Natural killer cell (primary cell): ENCODE measurements at regions not wholly inside any gene's neighbourhood (a gene's known extent, or its start where the extent isn't known, plus 50 kb on each side); places are given as distances from the start of the nearest gene placed in this dataset.

ENCODE experiments used
- ATAC-seq, 3 donors: fragments of 150-1000 bp in 2 of 3; fragments of 200-7000 bp in 1 of 3; cut with Tn5 transposase; 1 replicate in 1 of 3; 2 replicates in 2 of 3; pipeline ENCODE4 v1.10.0; 2021; ENCODE audit warnings: mild to moderate bottlenecking in 2 of 3, moderate library complexity in 2 of 3
- DNase-seq, 2 donors: peaks; one replicate each; pipeline versions ENCODE4 v3.0.0 to v3.0.0-alpha.2; 2013 to 2021; ENCODE audit warnings: mixed read lengths in 1 of 2
- H3K27ac ChIP-seq: one replicate; pipeline ENCODE4 v1.5.1; 2013; ENCODE audit warnings: mild to moderate bottlenecking, low read length
- H3K27me3 ChIP-seq: one replicate; pipeline ENCODE4 v1.6.1; 2013; ENCODE audit warnings: low read length; ENCODE audit not compliant: control insufficient read depth, insufficient read depth
- H3K36me3 ChIP-seq: one replicate; pipeline ENCODE4 v1.6.1; 2013; ENCODE audit warnings: low read length; ENCODE audit not compliant: control insufficient read depth, insufficient read depth
- H3K4me1 ChIP-seq: one replicate; pipeline ENCODE4 v1.6.1; 2013; ENCODE audit warnings: low read length; ENCODE audit not compliant: control insufficient read depth, insufficient read depth
- H3K4me3 ChIP-seq: one replicate; pipeline ENCODE4 v1.5.1; 2013; ENCODE audit warnings: low read length
- H3K9me3 ChIP-seq: one replicate; pipeline ENCODE4 v1.6.1; 2013; ENCODE audit warnings: low read length; ENCODE audit not compliant: control insufficient read depth, insufficient read depth
- H3K27ac Mint-ChIP-seq, 2 donors: one replicate each; pipeline ENCODE4 v1.8.0; 2022; ENCODE audit warnings: mild to moderate bottlenecking in 2 of 2, mixed read lengths in 2 of 2, moderate library complexity in 1 of 2
- H3K27me3 Mint-ChIP-seq, 2 donors: one replicate each; pipeline ENCODE4 v1.8.0; 2022; ENCODE audit warnings: low read depth in 2 of 2, mixed read lengths in 2 of 2
- H3K36me3 Mint-ChIP-seq: one replicate; pipeline ENCODE4 v1.8.0; 2022; ENCODE audit warnings: mixed read lengths
- H3K4me1 Mint-ChIP-seq, 2 donors: one replicate each; pipeline ENCODE4 v1.8.0; 2022; ENCODE audit warnings: mixed read lengths in 2 of 2
- H3K4me3 Mint-ChIP-seq: one replicate; pipeline ENCODE4 v1.8.0; 2022; ENCODE audit warnings: mild to moderate bottlenecking, moderate library complexity, mixed read lengths
- H3K9me3 Mint-ChIP-seq, 2 donors: one replicate each; pipeline ENCODE4 v1.8.0; 2022; ENCODE audit warnings: mixed read lengths in 2 of 2
- CTCF ChIP-seq: fragments of 200-600 bp; IDR thresholded peaks from one replicate; pipeline ENCODE4 v1.8.0; 2022; ENCODE audit warnings: antibody characterized with exemption
- WGBS: methylation state at CpG from one replicate; pipeline ENCODE4 v1.1.7; 2013; ENCODE audit warnings: missing lambda C conversion rate; ENCODE audit not compliant: insufficient coverage; 5-methylcytosine and 5-hydroxymethylcytosine counted together
- intact Hi-C: fragments of 100-400 bp; cut with micrococcal nuclease; formaldehyde crosslinking; loops from one replicate; pipeline ENCODE4 v1.14.2; 2022

DNA sequence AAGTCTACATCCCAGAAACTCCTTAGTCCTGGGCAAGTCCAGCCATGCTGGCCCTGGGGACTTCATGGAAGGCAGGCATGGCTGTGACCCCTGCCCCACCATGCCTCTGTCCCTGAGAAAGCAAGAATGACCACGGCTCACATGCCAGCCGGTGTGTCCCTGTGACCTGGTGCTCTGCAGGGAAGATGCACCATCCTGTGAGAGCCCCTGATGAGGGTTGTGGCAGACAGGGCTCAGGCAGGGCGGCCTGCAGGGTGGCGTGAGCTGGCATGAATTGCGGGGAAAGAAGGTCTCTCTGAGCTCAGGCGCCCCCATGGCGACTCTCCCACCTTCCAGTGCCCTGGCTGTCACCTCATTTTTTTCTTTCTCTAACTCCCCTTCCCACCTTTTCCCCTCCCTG, 260.3 kb downstream of the RBFOX3 start:
- no peak overlapping the region for H3K4me3 ChIP-seq
- Mint-ChIP-seq H3K27me3 (peaks cover 4 to 38% of the 10 kb centered on the region in 2 donors), H3K36me3 (no peaks in the 10 kb centered on the region), H3K4me3 (no peak overlapping the region), H3K4me1 (no peaks in the 10 kb centered on the region), H3K27ac (no peak overlapping the region), H3K9me3 (no peaks in the 10 kb centered on the region)
- H3K27me3 ChIP-seq, result no peaks in the 10 kb centered on the region
- no peak for TF ChIP-seq CTCF
- H3K9me3 ChIP-seq, result peaks cover 5% of the 10 kb centered on the region
- DNase-seq (no peak), ATAC-seq (no peak)
- intact Hi-C loops, result no loop called here
- H3K4me1 ChIP-seq, result no peaks in the 10 kb centered on the region
- H3K27ac ChIP-seq, result no peak overlapping the region
- 95% methylated on average over 7 of the region's 7 CpGs for WGBS
- H3K36me3 ChIP-seq, result no peaks in the 10 kb centered on the region

- Mint-ChIP-seq H3K4me3 (no peak overlapping the region), H3K36me3 (no peaks in the 10 kb centered on the region), H3K27ac (no peak overlapping the region), H3K27me3 (peaks cover 4 to 46% of the 10 kb centered on the region in 2 donors), H3K4me1 (no peaks in the 10 kb centered on the region), H3K9me3 (no peaks in the 10 kb centered on the region)
- no peak for TF ChIP-seq CTCF
- 79% methylated on average over 22 of the region's 22 CpGs for WGBS
- no peak overlapping the region for H3K4me3 ChIP-seq
- H3K9me3 ChIP-seq, result peaks cover 5% of the 10 kb centered on the region
- H3K27ac ChIP-seq, result no peak overlapping the region
- intact Hi-C loops, result no loop called here
- H3K27me3 ChIP-seq, result no peaks in the 10 kb centered on the region
- H3K36me3 ChIP-seq, result no peaks in the 10 kb centered on the region
- H3K4me1 ChIP-seq, result no peaks in the 10 kb centered on the region
- ATAC-seq (no peak), DNase-seq (no peak)
These were observed 261.1 kb downstream of the RBFOX3 start for GRCh38 chr17:79349506-79350400.

GRCh38 chr17:79342376-79342775, 267.8 kb downstream of the ENGASE start:
- no peak overlapping the region for H3K27ac Mint-ChIP-seq
- H3K27me3 Mint-ChIP-seq, result peaks cover 0 to 19% of the 10 kb centered on the region in 2 donors
- intact Hi-C loops, result no loop called here
- H3K9me3 Mint-ChIP-seq, result no peaks in the 10 kb centered on the region
- H3K27me3 ChIP-seq, result peaks cover 2% of the 10 kb centered on the region
- H3K36me3 Mint-ChIP-seq, result no peaks in the 10 kb centered on the region
- peaks cover 9% of the 10 kb centered on the region for H3K4me1 ChIP-seq
- peaks cover 0 to 5% of the 10 kb centered on the region in 2 donors for H3K4me1 Mint-ChIP-seq
- TF ChIP-seq CTCF, result no peak
- ATAC-seq, result no peak
- H3K36me3 ChIP-seq, result no peaks in the 10 kb centered on the region
- no peak overlapping the region for H3K4me3 Mint-ChIP-seq
- WGBS, result 74% methylated on average over 9 of the region's 9 CpGs
- H3K4me3 ChIP-seq, result no peak overlapping the region
- DNase-seq, result no peak
- no peak overlapping the region for H3K27ac ChIP-seq
- H3K9me3 ChIP-seq, result no peaks in the 10 kb centered on the region

DNA sequence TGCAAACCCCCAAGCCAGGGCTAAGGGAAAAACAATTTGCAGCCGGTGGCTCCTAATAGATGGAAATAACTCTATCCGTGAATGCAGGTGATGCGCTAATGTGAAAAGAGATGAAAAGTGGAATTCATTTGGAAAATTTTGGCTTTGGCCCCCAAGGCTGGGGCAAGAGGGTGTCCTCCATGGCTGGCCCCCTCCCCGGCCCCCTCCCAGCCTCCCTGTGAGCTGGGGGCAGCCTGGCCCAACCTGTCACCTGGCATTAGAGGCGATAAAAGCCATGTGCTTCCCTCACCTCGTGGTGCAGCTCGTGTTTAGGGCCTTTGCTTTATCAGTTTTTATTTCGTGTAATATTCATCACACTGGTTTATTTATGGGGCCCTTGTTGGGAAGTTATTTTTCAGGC, 267.2 kb downstream of the ENGASE start:
- Mint-ChIP-seq H3K27me3 (peaks cover 0 to 13% of the 10 kb centered on the region in 2 donors), H3K36me3 (no peaks in the 10 kb centered on the region), H3K4me3 (no peak overlapping the region), H3K27ac (no peak overlapping the region), H3K9me3 (no peaks in the 10 kb centered on the region), H3K4me1 (peaks cover 0 to 5% of the 10 kb centered on the region in 2 donors)
- ATAC-seq (no peak), DNase-seq (no peak)
- 76% methylated on average over 8 of the region's 8 CpGs for WGBS
- intact Hi-C loops, result no loop called here
- no peaks in the 10 kb centered on the region for H3K9me3 ChIP-seq
- peaks cover 2% of the 10 kb centered on the region for H3K27me3 ChIP-seq
- no peak overlapping the region for H3K4me3 ChIP-seq
- no peak overlapping the region for H3K27ac ChIP-seq
- H3K4me1 ChIP-seq, result peaks cover 9% of the 10 kb centered on the region
- no peaks in the 10 kb centered on the region for H3K36me3 ChIP-seq
- TF ChIP-seq CTCF, result no peak
